ENCODE measurements at regions not wholly inside any gene's neighbourhood (a gene's known extent, or its start where the extent isn't known, plus 50 kb on each side); places are given as distances from the start of the nearest gene placed in this dataset.

- TF ChIP-seq CTCF (IDR thresholded peaks at IDR 0.05; ENCODE audit: control insufficient read depth, insufficient read depth, low read depth, low read length, missing control alignments), result no peak
- H3K4me3 ChIP-seq (ENCODE audit: control insufficient read depth, low read depth, low read length), result no peak overlapping the region
- no peak for DNase-seq (ENCODE audit: low read depth)
Measured at GRCh38 chr6:164000276-164000675, 585.8 kb downstream of the QKI start.

DNA sequence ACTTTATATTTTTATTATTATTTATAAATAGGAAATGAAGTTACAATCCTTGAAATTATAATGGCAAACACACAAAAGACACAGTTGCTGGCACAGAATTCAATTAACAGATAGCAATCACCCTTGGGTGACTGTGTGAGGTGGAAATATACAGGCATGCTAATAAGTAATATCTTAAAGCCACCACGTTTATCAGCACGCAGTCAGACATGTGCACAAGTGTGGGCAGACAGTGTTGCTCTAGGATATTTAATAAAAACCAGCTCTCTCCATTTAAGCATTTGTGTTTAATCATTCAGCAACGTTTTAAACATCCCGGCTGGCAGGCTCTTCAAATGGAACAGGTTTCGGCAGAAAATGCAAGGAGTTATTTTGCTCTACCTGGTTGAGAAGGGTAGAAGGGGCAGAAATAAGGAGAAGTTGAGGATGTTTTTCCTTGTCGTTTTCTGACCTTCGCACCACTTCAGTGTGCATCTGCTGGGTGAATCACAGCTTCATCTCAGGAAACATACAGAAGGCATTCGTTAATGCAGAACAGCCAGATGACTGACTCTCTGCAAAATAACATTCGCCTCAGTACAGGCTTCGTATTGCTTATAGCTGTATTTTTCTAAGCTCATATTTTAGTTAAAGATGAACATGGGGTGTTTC is 585.1 kb downstream of the QKI start:
- no peak for TF ChIP-seq CTCF (IDR thresholded peaks at IDR 0.05; ENCODE audit: control insufficient read depth, insufficient read depth, low read depth, low read length, missing control alignments)
- DNase-seq (ENCODE audit: low read depth), result no peak
- no peak overlapping the region for H3K4me3 ChIP-seq (ENCODE audit: control insufficient read depth, low read depth, low read length)

DNA sequence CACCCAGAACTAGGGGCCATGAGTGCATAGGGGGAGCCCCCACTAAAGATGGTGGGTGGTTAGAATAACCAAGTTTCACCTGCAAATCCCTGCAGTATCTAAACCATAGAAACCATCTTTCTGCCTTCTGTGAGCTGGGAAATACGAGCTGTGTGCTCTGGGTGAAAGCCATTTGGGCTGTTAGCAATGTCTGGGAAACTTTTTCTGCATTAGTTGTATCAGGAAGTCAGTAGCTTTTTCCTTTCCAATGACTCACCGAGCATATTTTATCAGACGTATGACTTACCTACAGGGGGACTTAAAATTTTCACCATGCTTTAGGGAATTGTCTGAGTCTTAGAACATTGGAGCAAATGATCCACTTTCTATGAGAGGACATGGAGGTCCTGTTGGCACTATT is 584.0 kb downstream of the QKI start:
- H3K4me3 ChIP-seq (ENCODE audit: control insufficient read depth, low read depth, low read length), result no peak overlapping the region
- TF ChIP-seq CTCF (IDR thresholded peaks at IDR 0.05; ENCODE audit: control insufficient read depth, insufficient read depth, low read depth, low read length, missing control alignments), result no peak
- DNase-seq (ENCODE audit: low read depth), result no peak

- DNase-seq (ENCODE audit: low read depth), result no peak
- TF ChIP-seq CTCF (IDR thresholded peaks at IDR 0.05; ENCODE audit: control insufficient read depth, insufficient read depth, low read depth, low read length, missing control alignments), result no peak
- H3K4me3 ChIP-seq (ENCODE audit: control insufficient read depth, low read depth, low read length), result no peak overlapping the region
Measured at GRCh38 chr6:163996491-163996890, 582.0 kb downstream of the QKI start.

DNA sequence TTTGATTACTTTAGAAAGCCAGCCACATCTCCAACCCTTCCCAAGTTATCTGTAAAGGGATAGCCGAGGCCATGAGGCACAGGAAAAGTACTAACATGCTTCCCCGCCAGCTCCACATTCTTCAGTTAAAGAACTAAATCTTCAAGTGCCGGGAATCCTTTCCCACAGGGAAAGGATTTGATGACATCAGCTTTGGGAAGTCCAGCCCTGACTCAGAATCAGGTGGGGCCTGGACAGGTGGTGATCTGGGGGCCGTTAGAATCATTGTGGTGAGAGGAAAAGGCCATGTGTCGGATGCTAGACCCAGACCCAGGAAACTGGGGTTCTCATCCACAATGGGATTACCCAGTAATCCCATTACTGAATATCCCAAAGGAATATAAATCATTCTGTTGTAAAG is 580.0 kb downstream of the QKI start:
- H3K4me3 ChIP-seq (ENCODE audit: control insufficient read depth, low read depth, low read length), result no peak overlapping the region
- DNase-seq (ENCODE audit: low read depth), result no peak
- no peak for TF ChIP-seq CTCF (IDR thresholded peaks at IDR 0.05; ENCODE audit: control insufficient read depth, insufficient read depth, low read depth, low read length, missing control alignments)

- no peak overlapping the region for H3K4me3 ChIP-seq (ENCODE audit: control insufficient read depth, low read depth, low read length)
- no peak for TF ChIP-seq CTCF (IDR thresholded peaks at IDR 0.05; ENCODE audit: control insufficient read depth, insufficient read depth, low read depth, low read length, missing control alignments)
- DNase-seq (ENCODE audit: low read depth), result no peak
Measured at GRCh38 chr6:163992701-163993100, 578.2 kb downstream of the QKI start.

GRCh38 chr6:163992056-163992455 is 577.5 kb downstream of the QKI start:
- TF ChIP-seq CTCF (IDR thresholded peaks at IDR 0.05; ENCODE audit: control insufficient read depth, insufficient read depth, low read depth, low read length, missing control alignments), result no peak
- no peak overlapping the region for H3K4me3 ChIP-seq (ENCODE audit: control insufficient read depth, low read depth, low read length)
- DNase-seq (ENCODE audit: low read depth), result no peak

All from AG09309 (cell line).